NCI-H1417 treated with DMSO at 0.1 percent for 48 hours (cell line): ENCODE measurements at regions not wholly inside any gene's neighbourhood (a gene's known extent, or its start where the extent isn't known, plus 50 kb on each side); places are given as distances from the start of the nearest gene placed in this dataset.

ENCODE experiments used
- DNase-seq: peaks from one replicate; lab custom pipeline; 2025; lab: John Stamatoyannopoulos, UW

DNA sequence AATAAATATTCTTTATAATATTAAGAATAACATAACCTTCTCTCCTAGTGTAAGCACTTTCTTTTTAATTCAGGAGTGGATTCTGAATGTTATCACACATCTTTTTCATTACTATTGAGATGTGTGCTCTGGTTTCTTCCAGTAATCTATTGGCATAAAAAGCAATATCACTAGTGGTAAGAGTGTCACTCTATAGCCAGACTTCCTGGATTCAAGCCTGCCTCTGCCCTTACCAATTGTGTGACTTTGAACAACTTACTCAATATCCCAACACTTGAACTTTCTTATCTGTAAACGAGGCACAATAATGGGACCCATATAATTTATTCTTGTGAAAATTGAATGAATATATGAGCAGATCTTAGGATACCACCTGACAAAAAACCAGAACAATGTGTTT, 71.0 kb downstream of the SEM1 start:
- DNase-seq = no peak

DNA sequence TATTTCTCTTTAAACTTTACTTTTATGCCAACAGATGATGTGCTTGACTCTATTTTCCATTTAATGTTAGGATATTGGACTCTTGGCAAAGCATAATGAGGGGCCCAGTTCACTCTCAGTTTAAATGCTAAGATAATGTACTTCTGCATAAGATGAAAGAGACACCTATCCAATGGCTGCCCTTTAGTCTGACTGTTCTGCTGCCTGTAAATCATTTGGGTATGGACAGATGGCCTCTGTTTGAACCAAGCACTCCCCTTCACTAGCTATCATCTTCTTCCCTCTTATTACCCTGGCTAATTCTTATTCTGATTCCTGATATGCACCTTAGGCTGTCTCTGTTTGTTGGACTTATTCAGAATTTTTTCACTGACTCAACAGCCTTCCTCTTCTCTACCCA, 72.1 kb downstream of the SEM1 start:
- DNase-seq = no peak

DNA sequence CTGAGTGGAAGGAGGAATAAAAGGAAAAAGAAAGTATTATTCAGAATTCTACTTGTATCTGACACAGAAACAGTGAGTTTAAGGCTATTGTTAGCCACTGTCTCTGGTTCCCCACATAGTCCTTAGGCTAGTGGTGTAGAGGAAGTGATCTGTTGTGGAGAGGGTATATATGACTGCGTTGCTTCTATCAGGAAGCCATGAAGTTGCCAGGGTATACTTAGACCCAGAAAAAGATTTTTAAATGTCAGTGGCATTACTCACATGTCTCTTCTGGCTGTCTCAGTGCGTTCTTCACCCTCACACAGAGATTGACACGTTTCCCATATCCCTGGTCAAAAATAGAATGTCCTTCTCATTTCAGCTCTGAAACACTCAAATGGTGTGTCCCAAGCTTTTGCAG, 72.7 kb downstream of the SEM1 start:
- DNase-seq = no peak

DNA sequence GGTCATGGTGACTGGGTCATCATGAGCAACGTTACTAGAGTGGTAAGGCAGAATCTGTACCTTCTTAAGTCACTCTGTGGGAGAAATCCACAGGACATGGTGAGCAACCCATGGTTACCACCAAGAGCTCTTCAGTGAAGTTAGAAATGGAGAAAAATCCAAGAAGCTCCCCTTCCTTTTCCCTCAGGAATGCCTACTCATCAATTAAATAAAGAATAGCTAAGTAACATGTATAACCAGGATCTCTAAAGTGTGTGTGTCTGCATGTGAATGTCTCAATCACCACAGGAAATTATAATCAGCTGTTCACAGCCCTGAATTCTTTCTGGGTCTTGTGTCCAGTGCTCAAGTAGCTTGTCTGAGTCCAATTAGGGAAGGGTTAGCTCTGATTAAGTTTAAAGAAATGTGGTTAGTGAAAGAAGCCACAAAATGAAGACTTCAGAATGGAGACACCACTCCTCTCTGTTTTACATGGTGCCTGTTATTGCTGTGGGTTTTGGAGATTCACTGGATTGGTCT, 73.2 kb downstream of the SEM1 start:
- DNase-seq = no peak

DNA sequence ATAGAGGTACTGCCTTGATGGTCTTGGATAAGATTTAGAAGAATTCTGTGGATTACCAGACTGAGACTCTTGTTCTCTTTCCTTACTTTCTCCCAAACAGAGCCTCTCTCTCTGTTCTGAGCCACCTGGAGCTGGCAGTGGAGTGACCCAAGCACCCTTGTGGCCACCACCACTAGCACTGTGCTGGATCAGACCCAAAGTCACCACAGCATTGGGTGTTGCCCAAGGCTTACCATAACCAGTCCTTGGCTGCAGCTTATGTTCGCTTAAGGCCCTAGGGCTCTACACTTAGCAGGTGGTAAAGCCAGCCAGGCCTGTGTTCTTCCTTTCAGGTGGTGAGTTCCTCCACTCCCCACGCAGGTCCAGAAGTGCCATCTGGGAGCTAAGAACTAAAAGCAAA, 79.8 kb downstream of the SEM1 start:
- no peak for DNase-seq

DNA sequence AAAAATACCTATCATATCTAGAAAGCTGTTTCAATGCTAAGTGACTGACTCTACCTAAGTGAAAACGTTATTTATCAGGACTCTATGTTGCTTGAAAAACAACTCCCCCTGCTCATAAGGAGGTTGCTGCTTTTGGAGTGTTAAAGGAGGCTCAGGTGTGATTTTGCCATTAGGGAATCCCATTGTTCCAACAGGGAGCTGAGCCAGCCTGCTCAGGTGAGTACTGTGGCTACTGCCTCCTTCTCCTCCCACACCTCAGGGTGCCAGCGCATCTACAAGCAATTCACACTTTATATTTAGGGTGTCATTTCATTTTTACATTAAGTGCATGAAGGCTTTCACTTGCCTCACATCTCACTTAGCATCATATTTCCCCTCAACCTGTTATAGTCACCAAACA, 84.7 kb downstream of the SEM1 start:
- no peak for DNase-seq

DNA sequence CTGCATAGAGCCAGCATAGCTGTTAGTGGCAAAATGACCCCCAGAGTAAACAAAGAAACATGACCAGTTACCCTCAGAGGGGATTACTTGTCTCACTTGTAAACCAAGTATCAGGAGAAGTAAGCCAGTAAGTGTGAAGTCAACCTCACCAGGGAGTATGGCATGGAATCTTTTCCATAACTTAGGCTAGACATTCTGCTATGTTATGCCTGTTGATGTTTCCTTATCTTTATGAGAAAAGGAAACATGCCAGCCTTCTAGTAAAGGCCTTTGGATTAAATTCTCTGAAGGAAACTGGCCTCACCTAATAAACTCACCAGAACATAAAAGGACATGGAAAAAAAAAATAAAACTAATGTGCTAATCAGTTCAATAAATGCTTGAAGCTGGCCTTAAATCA, 87.7 kb downstream of the SEM1 start:
- no peak for DNase-seq

DNA sequence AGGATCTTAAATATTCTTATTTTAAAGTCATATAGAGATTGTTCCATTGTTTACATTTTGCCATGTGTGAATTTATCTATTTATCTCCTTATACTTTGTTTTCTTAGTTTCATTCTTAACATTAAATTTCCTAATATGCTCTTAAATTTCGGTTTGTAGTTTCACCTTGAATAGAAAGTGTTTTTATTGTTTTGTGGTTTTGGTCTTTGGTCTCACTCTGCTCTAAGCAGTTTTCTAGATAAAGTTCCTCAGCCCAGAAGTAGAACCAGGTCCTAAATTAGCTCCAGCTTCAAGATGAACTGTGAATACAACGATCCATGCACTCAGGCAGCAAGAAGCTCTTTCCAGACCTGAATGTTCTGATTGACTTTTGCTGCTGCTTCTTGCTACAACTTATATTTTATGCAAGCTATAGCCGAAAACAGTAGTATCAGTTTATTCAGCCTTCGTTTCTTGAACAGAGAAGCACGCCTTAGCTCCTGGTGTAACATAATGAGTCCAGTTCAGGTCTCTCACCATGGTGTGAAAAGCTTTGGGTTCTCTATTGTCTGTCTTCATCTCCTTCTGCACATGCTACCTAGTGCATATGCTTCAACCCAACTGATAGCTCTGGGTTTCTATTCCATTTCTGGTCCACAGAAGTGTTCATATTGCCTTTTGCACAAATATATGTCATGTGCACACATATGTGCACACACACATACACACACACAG, 95.3 kb downstream of the SEM1 start:
- DNase-seq = no peak

DNA sequence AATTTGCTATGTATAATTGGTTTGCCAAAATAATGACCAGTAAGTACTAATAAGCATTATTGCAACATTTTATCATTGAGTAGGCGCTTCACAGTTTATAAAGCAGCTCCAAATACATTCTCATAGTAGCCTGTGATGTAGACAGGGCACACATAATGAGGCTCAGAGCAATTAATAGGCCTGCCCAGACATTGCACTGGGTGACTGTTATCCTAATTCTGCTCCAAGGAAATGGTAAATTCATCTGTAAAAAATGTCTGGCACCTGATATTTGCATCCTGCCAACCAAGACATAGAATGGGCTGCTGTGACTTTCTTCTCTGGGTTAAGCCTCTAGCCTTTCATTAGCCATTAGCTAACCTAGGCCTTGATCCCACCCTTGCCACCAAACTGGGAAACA, 97.6 kb downstream of the SEM1 start:
- no peak for DNase-seq

DNA sequence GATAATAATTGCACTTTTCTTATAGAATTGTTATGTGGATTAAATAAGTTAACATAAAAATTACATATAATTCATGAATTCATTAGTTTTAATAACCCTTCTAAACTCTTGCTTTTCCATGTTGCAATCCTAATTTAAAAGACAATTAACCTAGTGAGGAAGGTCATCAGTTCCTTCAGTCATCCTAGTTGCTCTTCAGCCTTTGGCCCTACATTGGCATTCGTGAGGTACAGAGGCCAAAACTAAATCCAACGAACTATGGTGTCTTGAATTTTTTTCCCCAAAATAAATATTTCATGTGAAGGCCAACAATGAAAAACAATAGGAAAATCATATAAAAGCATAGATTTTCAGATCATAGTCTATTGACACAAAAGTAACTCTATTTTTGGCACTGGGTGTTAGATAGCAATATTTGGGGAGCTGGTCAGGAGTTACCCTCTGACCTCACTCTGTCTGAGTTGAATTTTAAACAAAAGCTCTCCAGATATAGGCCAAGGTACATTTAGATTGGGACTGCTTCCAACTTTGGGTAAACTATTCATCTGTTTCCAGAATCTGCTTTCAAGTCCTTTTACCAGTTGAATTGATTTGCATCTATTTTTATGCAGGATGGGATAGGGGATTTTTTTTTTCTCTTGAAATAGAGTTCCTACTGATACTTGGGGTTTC, 104.5 kb downstream of the SEM1 start:
- DNase-seq = no peak

DNA sequence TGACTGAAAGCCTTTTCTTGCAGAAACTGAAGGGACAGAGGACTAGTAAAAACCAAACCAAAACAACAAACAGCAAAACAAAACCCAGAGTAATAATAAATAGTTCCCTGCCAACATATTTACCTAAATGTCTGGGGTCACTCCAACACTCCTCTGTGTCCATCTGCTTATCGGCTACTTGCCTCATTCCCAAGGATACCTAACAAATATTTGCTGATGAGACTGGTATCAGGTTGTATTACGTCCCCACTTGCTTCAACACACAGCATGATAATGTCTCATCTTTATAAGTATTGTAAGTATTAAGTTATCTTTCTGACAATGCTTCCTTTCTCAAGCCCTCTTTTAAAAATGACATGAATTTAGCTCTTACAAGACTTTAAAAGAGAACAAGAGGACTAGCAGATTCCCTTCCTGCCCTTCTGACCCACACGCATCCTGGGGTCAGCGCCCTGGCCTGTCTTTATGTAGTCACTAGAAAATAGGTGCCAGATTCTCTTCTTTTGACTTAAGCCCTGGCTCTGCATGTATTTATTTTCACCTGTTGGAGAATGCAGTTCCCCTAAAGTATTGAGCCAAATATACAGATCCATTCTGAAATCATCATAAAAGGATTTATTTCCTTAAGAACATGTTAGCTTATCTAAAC, 110.2 kb downstream of the SEM1 start:
- DNase-seq = no peak

DNA sequence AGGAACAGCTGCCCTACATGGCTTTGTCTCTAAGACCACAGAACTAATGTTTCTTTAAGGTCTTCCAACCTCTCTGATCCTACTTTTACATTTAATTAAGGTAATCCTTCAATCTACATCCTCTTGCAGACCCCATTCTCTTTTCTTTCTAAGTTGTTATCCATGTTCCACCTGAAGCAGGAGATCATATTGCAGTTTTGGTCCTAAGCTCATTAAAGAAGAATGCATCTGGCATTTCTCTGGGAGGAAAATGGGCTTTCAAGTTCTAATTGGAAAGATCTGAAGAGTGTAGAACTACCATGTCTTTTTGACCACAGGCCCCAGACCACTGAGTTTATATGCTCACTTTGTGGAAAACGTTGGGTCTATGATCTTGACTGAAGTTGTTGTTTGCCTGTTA, 111.2 kb downstream of the SEM1 start:
- no peak for DNase-seq

DNA sequence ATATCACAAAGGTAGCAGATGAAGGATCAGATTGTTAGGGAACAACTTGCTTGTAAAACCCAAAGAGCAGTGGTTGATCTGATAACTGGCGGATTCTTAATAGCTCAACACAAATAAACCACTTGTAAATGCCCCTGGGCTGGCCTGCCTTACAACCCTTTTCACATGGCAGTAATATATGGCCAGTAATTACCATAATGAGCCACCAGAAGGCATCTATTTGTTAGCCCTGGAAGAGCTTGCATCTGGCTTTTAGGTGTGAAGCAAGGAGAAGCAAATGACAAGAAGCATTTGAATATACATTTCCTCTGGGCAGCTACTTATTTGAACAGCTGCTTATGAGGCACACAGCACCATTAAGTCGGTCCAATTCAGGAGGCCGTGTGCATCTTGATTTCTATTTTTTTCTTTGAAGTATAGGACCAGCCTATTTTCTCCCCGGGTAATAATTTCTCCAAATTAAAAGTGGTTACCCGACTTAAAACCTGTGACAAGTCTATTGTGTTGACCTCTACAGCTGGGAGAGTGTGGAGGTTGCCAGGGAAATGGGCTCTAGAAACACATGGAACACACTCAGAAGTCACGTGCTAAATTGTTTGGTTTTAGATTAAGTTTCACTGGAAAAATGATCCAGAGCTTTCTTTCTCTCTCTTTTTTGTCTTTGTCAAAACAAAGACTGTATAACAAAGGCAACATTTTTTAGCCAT, 113.4 kb downstream of the SEM1 start:
- peak; percentile 100 for DNase-seq

DNA sequence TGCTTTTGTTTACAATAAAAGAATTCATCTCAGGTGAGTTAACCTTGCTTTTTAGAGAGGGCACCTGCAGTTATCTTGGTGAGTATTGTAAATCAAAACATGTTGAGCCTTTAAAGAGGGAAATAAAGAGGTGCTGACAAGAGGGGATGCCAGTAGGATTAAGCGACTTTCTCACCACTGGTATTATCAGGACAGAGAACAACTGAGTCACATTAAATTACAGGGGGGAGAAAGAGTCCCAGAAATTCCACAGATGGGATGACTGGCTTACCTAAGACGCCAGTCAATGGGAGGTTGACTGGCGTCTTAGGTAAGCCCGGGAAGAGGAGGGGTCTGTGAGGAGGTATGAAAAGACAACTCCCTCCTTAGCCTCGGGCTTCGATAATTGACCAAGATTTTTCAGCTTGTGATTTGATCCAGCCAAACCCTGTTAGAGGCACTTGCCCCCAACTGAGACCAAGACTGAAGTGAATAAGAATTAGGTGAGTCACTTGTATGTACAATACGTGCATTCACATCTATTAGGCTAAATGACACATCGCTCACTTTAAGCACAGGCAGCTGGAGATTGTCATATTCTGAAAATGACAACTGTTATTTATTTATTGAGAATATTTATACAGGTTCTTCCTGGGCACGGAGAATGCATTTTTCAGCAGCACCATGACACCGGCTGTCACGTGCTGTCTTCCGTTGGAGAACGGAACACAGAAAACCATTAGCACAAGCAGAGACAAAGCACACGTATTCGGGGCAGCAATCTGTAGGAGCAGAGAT, 117.6 kb downstream of the SEM1 start:
- peak; percentile 97 for DNase-seq

DNA sequence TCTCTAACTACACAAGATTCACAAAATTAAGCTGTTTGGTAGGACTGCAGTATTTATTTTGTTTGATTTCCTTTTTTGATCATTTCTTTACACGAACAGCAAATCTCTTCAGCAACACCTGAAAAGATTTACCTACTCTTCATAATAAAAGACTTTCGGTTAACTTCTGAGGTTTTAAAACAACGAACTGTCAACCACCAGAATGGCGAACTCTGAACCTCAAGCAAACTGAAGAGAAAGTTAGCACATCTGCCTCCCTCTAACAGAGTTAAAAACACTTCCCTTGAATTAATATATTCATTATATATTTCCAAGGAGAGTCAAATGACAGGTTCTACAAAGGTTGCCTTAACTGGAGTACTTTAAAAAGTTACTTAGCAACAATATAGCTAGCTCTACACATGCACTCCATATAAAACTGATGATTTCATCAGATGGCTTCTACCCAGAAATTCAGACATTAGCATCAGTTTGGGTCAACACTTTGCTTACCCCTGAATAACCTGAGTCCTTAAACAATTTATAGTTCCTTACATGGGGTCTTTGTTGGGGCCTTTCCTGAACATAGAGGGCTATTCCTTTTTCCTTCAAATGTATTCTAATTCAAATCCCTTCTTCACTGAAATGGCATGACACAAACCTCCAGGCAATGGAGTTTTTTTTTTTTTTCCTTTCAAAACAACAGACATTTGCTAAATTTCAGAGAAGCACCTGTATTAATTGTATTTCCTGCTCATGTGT, 118.3 kb downstream of the SEM1 start:
- no peak for DNase-seq

DNA sequence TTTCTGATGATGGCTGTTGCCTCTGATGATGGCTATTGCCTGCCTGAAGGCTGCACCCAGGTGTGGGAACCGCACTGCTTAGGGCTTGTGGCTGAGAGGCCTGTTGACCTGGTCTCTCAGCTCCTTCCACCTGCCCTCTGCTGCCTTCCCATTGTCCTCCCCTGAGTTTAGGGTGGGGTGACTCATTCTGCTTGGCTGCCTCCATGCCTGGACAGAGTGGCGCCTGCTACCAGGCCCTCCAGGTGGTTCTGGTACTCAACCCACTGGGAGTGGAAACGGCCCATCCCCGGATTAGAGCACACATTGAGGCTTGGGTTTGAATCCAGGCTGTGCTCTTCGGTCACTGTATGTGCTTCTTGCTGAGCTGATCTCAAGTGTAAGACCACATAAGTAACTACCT, 120.6 kb downstream of the SEM1 start:
- DNase-seq = no peak

DNA sequence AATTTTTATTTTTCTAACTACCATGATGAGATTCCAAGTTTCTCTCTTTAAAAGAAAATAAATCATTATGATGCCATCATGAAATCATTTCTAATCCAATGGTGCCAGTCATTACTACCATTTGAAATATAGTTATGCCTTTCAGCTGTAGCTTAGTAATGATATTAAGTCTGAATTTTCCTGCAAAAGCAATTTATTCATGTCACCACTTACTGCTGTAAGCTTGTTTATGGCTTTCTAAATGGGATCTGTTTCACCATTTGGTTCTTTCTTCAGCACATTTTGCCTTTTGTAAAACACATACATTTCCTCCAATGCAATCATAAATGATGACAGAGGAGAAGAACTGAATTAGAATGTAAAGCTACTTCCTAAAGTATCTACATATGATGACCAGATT, 130.5 kb downstream of the SEM1 start:
- DNase-seq = no peak

DNA sequence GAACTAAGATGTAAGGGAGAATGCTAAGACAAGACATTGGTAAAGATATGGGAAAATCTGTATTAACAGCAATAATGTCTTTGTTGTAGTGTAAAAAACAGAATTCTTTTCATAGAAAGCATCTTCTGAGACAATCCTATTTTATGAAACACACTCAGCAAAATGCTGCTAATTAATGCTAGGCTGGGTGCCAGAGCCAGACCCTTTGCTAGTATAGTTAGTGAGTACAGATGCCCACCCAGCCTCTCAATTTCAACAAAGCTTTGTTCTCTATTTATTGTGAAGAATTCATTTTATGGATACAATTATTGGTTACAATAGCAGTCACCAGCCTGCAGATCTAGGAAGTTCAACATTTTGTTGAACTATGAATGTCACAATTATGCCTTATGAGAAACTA, 131.0 kb downstream of the SEM1 start:
- DNase-seq = no peak

DNA sequence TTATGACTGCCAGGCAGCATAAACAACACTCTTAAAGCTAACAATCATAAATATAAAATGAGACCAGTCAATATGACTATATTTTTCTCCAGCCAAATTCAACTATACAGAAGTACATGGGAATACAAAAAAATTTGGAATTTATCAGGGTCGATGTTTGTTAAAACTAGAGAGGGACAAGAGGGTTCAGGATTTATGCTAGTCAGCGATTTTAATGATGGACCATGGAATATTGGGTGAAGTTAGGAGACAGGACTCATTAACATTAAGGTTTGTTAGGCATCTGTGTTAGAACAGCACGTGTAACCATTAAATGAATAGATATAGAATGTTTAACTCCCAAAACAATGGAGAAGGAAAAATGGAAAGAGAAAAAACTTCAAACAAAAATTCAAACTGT, 146.2 kb downstream of the SEM1 start:
- no peak for DNase-seq

DNA sequence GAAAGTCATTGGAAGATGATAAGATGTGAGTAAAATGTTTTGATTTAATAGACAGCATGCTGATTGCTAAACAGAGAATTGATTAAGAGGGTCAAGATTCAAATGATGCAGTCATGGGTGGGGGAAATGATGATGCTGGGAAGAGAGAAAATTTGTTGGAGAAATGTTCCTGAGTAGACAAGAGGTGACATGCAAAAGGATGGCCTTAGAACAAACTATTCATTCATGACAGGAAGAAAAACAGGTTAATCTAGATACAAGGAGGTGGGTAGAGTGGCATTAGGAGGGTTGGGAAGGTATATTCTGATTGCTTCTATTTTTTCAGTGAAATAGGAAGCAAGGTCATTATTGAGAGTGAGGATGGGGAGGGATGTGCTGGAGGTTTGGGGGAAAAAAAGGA, 146.7 kb downstream of the SEM1 start:
- DNase-seq = no peak

DNA sequence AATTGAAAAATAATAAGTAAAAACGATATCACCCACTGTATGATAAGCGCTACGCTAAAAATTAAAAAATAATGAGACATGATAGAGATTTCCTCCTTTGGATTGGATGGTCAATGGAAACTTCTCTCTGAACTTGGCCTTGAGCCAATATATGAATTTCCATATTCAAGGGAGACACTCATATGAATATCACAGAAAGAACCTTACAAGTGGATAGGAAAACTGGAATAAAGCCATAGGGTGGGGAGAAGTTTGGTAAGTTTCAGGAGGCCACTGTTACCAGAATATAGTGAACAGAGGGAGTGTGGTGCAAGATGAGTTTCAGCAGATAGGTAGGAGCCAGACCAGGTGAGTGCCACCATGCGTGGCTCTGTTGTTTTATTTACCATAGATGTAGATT, 147.2 kb downstream of the SEM1 start:
- no peak for DNase-seq
